GM12864 (cell line): ENCODE measurements at regions not wholly inside any gene's neighbourhood (a gene's known extent, or its start where the extent isn't known, plus 50 kb on each side); places are given as distances from the start of the nearest gene placed in this dataset.

Experiments used
- DNase-seq: peaks from one replicate; pipeline ENCODE4 v3.0.0-alpha.2; 2011; ENCODE audit warnings: low read depth
- H3K4me3 ChIP-seq: 2 replicates; pipeline ENCODE4 v1.5.1; 2011; ENCODE audit warnings: mild to moderate bottlenecking, low read depth, low read length, control low read depth
- CTCF ChIP-seq: IDR thresholded peaks from 2 replicates; pipeline ENCODE4 v1.5.1; 2011; ENCODE audit warnings: low read depth, mild to moderate bottlenecking, moderate library complexity, low read length, control low read depth, inconsistent platforms; ENCODE audit errors: missing control alignments

DNA sequence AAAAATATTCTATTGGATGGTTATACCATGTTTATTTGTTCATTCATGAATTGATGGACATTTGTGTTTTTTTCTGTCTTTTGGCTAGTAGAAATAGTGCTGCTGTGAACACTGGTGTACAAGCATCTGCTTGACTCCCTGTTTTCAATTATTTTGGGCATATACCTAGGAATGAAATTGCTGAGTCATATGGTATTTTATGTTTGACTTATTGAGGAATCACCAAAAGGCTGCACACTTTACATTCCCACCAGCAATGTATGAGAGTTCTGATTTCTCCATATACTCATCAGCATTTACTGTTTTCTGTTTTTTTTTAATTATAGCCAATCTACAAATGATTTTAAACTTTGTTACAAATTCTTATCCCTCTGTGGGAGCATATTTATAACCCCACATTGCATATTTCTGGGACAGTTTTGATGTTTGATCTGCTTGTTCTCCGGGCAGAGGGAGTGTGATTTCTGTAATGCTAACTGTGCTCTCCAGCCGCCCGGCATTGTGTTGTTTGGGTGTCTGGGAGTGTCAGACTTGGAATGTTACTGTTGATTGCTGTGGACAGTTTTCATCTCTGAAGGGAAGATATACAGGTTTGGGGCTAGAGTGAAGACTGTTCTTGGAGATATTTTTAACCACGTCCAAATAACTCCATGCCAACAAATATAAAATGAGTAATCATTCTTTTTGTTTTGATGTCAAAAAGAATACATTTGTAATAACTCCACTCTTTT lies 60.5 kb upstream of the PGRMC2 start:
- H3K4me3 ChIP-seq = no peak overlapping the region
- no peak for DNase-seq
- TF ChIP-seq CTCF = no peak

DNA sequence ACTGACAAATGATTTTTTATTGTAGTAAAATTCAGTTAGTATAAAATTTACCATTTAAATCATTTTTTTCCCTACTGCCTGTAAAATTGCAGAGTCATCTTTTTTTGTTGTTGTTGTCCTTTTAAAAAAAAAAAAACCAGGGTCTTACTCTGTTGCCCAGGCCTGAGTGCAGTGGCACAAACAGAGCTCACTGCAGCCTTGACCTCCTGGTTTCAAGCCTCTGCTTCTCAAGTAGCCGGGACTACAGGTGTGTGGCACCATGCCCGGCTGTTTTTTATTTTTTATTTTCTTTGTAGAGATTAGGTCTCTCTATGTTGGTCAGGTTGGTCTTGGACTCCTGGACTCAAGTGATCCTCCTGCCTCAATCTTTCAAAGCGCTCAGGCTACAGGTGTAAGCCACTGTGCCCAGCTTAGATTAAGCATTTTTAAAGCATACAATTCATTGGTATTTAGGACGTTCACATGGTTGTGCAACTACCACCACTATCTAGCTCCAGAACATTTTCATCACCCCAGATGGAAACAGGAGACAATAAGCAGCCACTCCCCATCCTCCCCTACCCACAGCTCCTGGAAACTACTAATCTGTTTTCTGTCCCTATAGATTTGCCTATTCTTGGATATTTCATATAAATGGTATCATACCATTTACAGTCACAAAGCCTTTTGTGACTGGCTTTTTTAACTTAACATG lies 59.7 kb upstream of the PGRMC2 start:
- no peak for DNase-seq
- no peak for TF ChIP-seq CTCF
- no peak overlapping the region for H3K4me3 ChIP-seq

- no peak overlapping the region for H3K4me3 ChIP-seq
- TF ChIP-seq CTCF = no peak
- DNase-seq = no peak
Measured at GRCh38 chr4:128346054-128346716, 58.6 kb upstream of the PGRMC2 start.

GRCh38 chr4:128345650-128346049 lies 58.0 kb upstream of the PGRMC2 start:
- H3K4me3 ChIP-seq = no peak overlapping the region
- no peak for TF ChIP-seq CTCF
- no peak for DNase-seq

- DNase-seq = no peak
- H3K4me3 ChIP-seq = no peak overlapping the region
- no peak for TF ChIP-seq CTCF
Measured at GRCh38 chr4:128342762-128343161, 55.1 kb upstream of the PGRMC2 start.

DNA sequence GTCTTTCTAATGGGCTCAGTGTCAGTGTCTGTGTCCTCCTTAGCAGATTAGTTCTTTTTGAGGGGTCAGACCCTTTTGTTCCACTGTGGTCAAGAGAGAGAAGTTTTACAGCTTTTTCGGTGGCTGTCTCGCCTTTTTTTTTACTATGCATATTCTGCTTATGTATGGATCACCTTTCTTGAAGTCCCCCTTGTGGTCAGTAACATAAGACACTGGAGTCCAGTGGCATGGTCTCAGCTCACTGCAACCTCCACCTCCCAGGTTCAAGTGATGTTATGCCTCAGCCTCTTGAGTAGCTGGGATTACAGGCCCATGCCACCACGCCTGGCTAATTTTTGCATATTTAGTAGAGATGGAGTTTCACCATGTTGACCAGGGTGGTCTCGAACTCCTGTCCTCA lies 54.0 kb upstream of the PGRMC2 start:
- TF ChIP-seq CTCF = no peak
- no peak for DNase-seq
- no peak overlapping the region for H3K4me3 ChIP-seq
